Heart left ventricle (tissue), 16 donors: ENCODE measurements at regions not wholly inside any gene's neighbourhood (a gene's known extent, or its start where the extent isn't known, plus 50 kb on each side); places are given as distances from the start of the nearest gene placed in this dataset.
"Not testable (repeated sequence)": the region's sequence is repeated elsewhere in the genome, so short reads cannot be mapped to it uniquely, and the experiment has no call there.

Experiments
- ATAC-seq, 4 donors: fragments of 200-7000 bp; cut with Tn5 transposase; one replicate each; pipeline ENCODE4 v1.9.1; 2020 to 2022; ENCODE audit warnings: moderate library complexity in 4 of 4, mild to moderate bottlenecking in 3 of 4, moderate number of reproducible peaks in 1 of 4
- DNase-seq, 5 donors: peaks; one replicate each; pipeline ENCODE4 v3.0.0-alpha.2; 2020
- H3K27ac ChIP-seq, 12 donors: fragments of 200-600 bp; sonication (generic) in 4 of 12; one replicate each; pipeline versions ENCODE4 v1.5.0 to v1.8.0; 2016 to 2022; ENCODE audit warnings: mild to moderate bottlenecking in 2 of 12
- H3K27me3 ChIP-seq, 9 donors: fragments of 200-600 bp; sonication (generic) in 2 of 9; one replicate each; pipeline versions ENCODE4 v1.5.1 to v1.8.0; 2016 to 2022; ENCODE audit warnings: mild to moderate bottlenecking in 3 of 9
- H3K36me3 ChIP-seq, 9 donors: fragments of 200-600 bp; sonication (generic) in 2 of 9; one replicate each; pipeline versions ENCODE4 v1.5.0 to v1.8.0; 2018 to 2022; ENCODE audit warnings: mild to moderate bottlenecking in 2 of 9
- H3K4me1 ChIP-seq, 12 donors: fragments of 200-600 bp; sonication (generic) in 4 of 12; one replicate each; pipeline versions ENCODE4 v1.5.0 to v1.8.0; 2016 to 2022; ENCODE audit warnings: mild to moderate bottlenecking in 3 of 12
- H3K4me3 ChIP-seq, 12 donors: fragments of 200-600 bp; sonication (generic) in 4 of 12; one replicate each; pipeline versions ENCODE4 v1.5.0 to v1.8.0; 2017 to 2022; ENCODE audit warnings: mild to moderate bottlenecking in 9 of 12, moderate library complexity in 4 of 12
- H3K9me3 ChIP-seq, 12 donors: fragments of 200-600 bp; sonication (generic) in 4 of 12; one replicate each; pipeline versions ENCODE4 v1.5.0 to v1.8.0; 2016 to 2022; ENCODE audit warnings: mild to moderate bottlenecking in 1 of 12
- POLR2A ChIP-seq, 2 donors: fragments of 450-650 bp; IDR thresholded peaks; one replicate each; pipeline ENCODE4 v1.6.1; 2017; ENCODE audit warnings: antibody characterized with exemption in 2 of 2, mild to moderate bottlenecking in 2 of 2, moderate library complexity in 2 of 2
- WGBS, 4 donors: extraction: QIAGEN DNeasy Blood & Tissue Kit in 2 of 4; methylation state at CpG; one replicate each; pipeline versions ENCODE4 v1.1.5 to v1.1.7; 2013 to 2018; 5-methylcytosine and 5-hydroxymethylcytosine counted together
- intact Hi-C, 10 donors: fragments of 100-400 bp; cut with DNase I; formaldehyde crosslinking; loops; one replicate each; pipeline versions ENCODE4 v1.11.1 to v1.14.2; 2022
- TF ChIP-seq, protein P1 (sequence below), 12 donors: fragments of 200-600 bp; sonication (generic) in 4 of 12; IDR thresholded peaks; one replicate each; pipeline versions ENCODE4 v1.5.0 to v1.8.0; 2018 to 2022; ENCODE audit warnings: antibody characterized with exemption in 12 of 12, mild to moderate bottlenecking in 5 of 12
- donor health status: ischemic (EF 13 %, LVEDD 7.1; RV severe dilation, severe dysfunction).
- donor health status: healthy with polysubstance abuse.
- donor health status: DM: no; HTN: yes; CAD: no.
- donor health status: DM: no; HTN: no; CAD: no.
- donor health status: ischemic (EF 25% LVEDD 6.9; RV normal size, moderate dysfunction).
- donor health status: ischemic (EF 25% LVEDD 5.7; RV mildly dilated, moderate dysfunction).
- donor health status: healthy.
- donor health status: DM: yes; HTN: yes; CAD: no.
- donor health status: ischemic (EF 35%, LVEDD 5.7; RV mildly dilated, moderate dysfunction).
- donor health status: nonischemic (EF 11% LVEDD 7.7; RV severe dilation, severe dysfunction).
- donor health status: DM: yes; HTN: yes; CAD: no.
- donor health status: PGD.
- donor health status: ischemic (EF 29% LVEDD 5.4; RV normal size, mild dysfunction).
- donor health status: nonischemic (EF 23%, LVEDD 6.1; RV moderate dilation, normal function).

DNA sequence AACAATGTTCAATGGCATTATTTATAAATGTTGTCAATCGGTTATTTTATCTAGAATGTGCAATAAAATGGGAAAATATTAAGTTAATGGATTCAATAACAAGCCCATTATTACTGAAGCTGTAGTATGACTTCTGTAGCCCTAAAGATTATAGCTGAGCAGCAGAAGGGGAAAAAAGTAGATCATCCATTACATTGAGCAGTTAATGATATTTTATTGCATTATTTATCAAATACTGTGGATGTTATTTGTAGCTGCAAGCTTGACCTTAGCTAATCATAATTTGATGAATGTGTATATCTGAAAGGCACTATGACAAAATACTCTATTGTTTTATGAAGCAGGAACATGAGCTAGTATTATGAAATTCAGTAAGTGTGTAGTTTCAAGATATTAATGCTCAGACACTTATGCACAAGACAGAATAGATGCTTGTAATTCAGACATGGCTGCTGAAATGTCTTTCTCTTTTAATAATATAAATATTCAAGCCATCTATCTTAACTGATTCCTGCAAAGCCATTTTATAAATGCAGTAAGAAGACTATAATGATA, 131.5 kb upstream of the MGAT4C start:
- Histone ChIP-seq H3K36me3 (no peaks in the 10 kb centered on the region), H3K4me1 (no peaks in the 10 kb centered on the region), H3K9me3 (peaks cover 0 to 6% (median 0%) of the 10 kb centered on the region in 12 donors), H3K27me3 (no peaks in the 10 kb centered on the region), H3K4me3 (no peak overlapping the region), H3K27ac (no peak overlapping the region)
- TF ChIP-seq, protein P1, sequence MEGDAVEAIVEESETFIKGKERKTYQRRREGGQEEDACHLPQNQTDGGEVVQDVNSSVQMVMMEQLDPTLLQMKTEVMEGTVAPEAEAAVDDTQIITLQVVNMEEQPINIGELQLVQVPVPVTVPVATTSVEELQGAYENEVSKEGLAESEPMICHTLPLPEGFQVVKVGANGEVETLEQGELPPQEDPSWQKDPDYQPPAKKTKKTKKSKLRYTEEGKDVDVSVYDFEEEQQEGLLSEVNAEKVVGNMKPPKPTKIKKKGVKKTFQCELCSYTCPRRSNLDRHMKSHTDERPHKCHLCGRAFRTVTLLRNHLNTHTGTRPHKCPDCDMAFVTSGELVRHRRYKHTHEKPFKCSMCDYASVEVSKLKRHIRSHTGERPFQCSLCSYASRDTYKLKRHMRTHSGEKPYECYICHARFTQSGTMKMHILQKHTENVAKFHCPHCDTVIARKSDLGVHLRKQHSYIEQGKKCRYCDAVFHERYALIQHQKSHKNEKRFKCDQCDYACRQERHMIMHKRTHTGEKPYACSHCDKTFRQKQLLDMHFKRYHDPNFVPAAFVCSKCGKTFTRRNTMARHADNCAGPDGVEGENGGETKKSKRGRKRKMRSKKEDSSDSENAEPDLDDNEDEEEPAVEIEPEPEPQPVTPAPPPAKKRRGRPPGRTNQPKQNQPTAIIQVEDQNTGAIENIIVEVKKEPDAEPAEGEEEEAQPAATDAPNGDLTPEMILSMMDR (IDR thresholded peaks at IDR 0.05): no peak
- TF ChIP-seq POLR2A (IDR thresholded peaks at IDR 0.05): no peak
- 86 to 89% (median 88%) methylated on average over 1 of the region's 1 CpG for WGBS, 4 donors
- intact Hi-C loops: no loop called here
- ATAC-seq (no peak), DNase-seq (no peak)

- H3K27ac ChIP-seq, DNase-seq, H3K27me3 ChIP-seq, ATAC-seq, H3K36me3 ChIP-seq, intact Hi-C loops, H3K4me3 ChIP-seq, H3K4me1 ChIP-seq: not testable (repeated sequence)
- WGBS, 4 donors: 38 to 58% (median 45%) methylated on average over 3 of the region's 3 CpGs
- peaks cover 0 to 12% (median 0%) of the 10 kb centered on the region in 12 donors for H3K9me3 ChIP-seq
These were observed 127.6 kb upstream of the MGAT4C start for GRCh38 chr12:86383759-86384158.

DNA sequence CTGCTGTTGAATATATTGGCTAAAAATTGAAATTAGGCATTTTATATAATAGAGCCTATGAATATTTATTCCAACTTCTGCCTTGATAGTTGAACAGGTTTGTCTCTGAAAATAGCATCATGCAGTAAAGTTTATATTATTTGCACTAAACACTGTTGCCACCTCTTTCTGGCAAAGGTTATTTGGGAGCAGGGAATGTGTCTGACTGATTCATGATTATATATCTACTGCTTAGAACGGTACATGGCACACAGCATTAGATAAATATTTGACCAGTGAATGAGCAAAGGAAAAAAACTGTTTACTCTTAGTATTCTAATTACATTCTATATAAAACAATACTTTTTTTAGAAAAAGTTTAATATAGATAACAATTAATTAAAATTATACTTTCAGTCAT, 123.1 kb upstream of the MGAT4C start:
- no peaks in the 10 kb centered on the region for H3K4me1 ChIP-seq
- DNase-seq (no peak), ATAC-seq (no peak)
- H3K9me3 ChIP-seq: peaks cover 0 to 12% (median 0%) of the 10 kb centered on the region in 12 donors
- WGBS, 4 donors: 20 to 40% (median 33%) methylated on average over 1 of the region's 1 CpG
- H3K36me3 ChIP-seq: no peaks in the 10 kb centered on the region
- TF ChIP-seq POLR2A (IDR thresholded peaks at IDR 0.05): no peak
- TF ChIP-seq, protein P1 (IDR thresholded peaks at IDR 0.05): no peak
- H3K4me3 ChIP-seq: no peak overlapping the region
- no peak overlapping the region for H3K27ac ChIP-seq
- intact Hi-C loops: no loop called here
- no peaks in the 10 kb centered on the region for H3K27me3 ChIP-seq

GRCh38 chr12:86376052-86376451, 119.9 kb upstream of the MGAT4C start:
- DNase-seq (peak in 4 of 5 donors; percentile 15 to 57 (median 30)), ATAC-seq (peak in 3 of 4 donors; percentile 60 to 78 (median 70))
- no peaks in the 10 kb centered on the region for H3K36me3 ChIP-seq
- TF ChIP-seq, protein P1 (IDR thresholded peaks at IDR 0.05): peak in 4 of 12 donors; percentile 10 to 37 (median 30)
- TF ChIP-seq POLR2A (IDR thresholded peaks at IDR 0.05): no peak
- no peaks in the 10 kb centered on the region for H3K9me3 ChIP-seq
- H3K4me1 ChIP-seq: no peaks in the 10 kb centered on the region
- 25 to 45% (median 34%) methylated on average over 2 of the region's 2 CpGs for WGBS, 4 donors
- H3K27ac ChIP-seq: no peak overlapping the region
- intact Hi-C loops: no loop called here
- no peaks in the 10 kb centered on the region for H3K27me3 ChIP-seq
- H3K4me3 ChIP-seq: no peak overlapping the region

GRCh38 chr12:86373813-86374212, 117.6 kb upstream of the MGAT4C start:
- Histone ChIP-seq H3K27me3 (no peaks in the 10 kb centered on the region), H3K36me3 (no peaks in the 10 kb centered on the region), H3K4me3 (no peak overlapping the region), H3K9me3 (no peaks in the 10 kb centered on the region), H3K27ac (no peak overlapping the region), H3K4me1 (no peaks in the 10 kb centered on the region)
- ATAC-seq: no peak
- no peak for TF ChIP-seq POLR2A (IDR thresholded peaks at IDR 0.05)
- TF ChIP-seq, protein P1 (IDR thresholded peaks at IDR 0.05): no peak
- intact Hi-C loops: no loop called here
- DNase-seq: no peak
- 71 to 80% (median 71%) methylated on average over 1 of the region's 1 CpG for WGBS, 4 donors
